Mesenteric fat pad (tissue), 1 donor: ENCODE measurements at regions not wholly inside any gene's neighbourhood (a gene's known extent, or its start where the extent isn't known, plus 50 kb on each side); places are given as distances from the start of the nearest gene placed in this dataset.
"Not testable (repeated sequence)": the region's sequence is repeated elsewhere in the genome, so short reads cannot be mapped to it uniquely, and the experiment has no call there.

Source experiments
- DNase-seq: peaks from one replicate; pipeline ENCODE4 v3.0.0-alpha.2; 2020; ENCODE audit warnings: low spot score
- donor health status: DM: yes; HTN: yes; CAD: no.

GRCh38 chr20:52011093-52011492 lies 180.5 kb downstream of the ZFP64 start:
- DNase-seq, result no peak

- DNase-seq, result no peak
Measured at GRCh38 chr20:52010541-52010940, 181.0 kb downstream of the ZFP64 start.

- DNase-seq, result no peak
Measured at GRCh38 chr20:52008874-52009273, 182.7 kb downstream of the ZFP64 start.

GRCh38 chr20:52004715-52005114 lies 186.9 kb downstream of the ZFP64 start:
- DNase-seq, result no peak

GRCh38 chr20:52004018-52004417 lies 187.6 kb downstream of the ZFP64 start:
- DNase-seq, result no peak

- DNase-seq, result no peak
Measured at GRCh38 chr20:52003415-52003814, 188.2 kb downstream of the ZFP64 start.

GRCh38 chr20:52001999-52002666 lies 189.4 kb downstream of the ZFP64 start:
- DNase-seq, result no peak

GRCh38 chr20:51997281-51997936 lies 194.2 kb downstream of the ZFP64 start:
- DNase-seq, result not testable (repeated sequence)

- DNase-seq, result no peak
Measured at GRCh38 chr20:51995551-51995951, 193.2 kb upstream of the SALL4 start.

GRCh38 chr20:51994751-51995417 lies 192.6 kb upstream of the SALL4 start:
- DNase-seq, result no peak

GRCh38 chr20:51987812-51988211 lies 185.5 kb upstream of the SALL4 start:
- DNase-seq, result no peak

- no peak for DNase-seq
Measured at GRCh38 chr20:51985013-51985415, 182.7 kb upstream of the SALL4 start.

GRCh38 chr20:51980277-51980676 lies 178.0 kb upstream of the SALL4 start:
- no peak for DNase-seq

GRCh38 chr20:51979226-51979625 lies 176.9 kb upstream of the SALL4 start:
- DNase-seq, result no peak

GRCh38 chr20:51978070-51978501 lies 175.8 kb upstream of the SALL4 start:
- peak; percentile 9 for DNase-seq

- peak; percentile 9 for DNase-seq
Measured at GRCh38 chr20:51972056-51972455, 169.7 kb upstream of the SALL4 start.

- DNase-seq, result peak; percentile 18
Measured at GRCh38 chr20:51970858-51971257, 168.5 kb upstream of the SALL4 start.

GRCh38 chr20:51969191-51969590 lies 166.9 kb upstream of the SALL4 start:
- peak; percentile 20 for DNase-seq

GRCh38 chr20:51968151-51968550 lies 165.8 kb upstream of the SALL4 start:
- DNase-seq, result no peak

- DNase-seq, result peak; percentile 55
Measured at GRCh38 chr20:51966296-51966971, 164.1 kb upstream of the SALL4 start.

- DNase-seq, result peak; percentile 2
Measured at GRCh38 chr20:51961964-51962761, 159.8 kb upstream of the SALL4 start.
